Spleen (tissue), 11 donors: ENCODE measurements at regions not wholly inside any gene's neighbourhood (a gene's known extent, or its start where the extent isn't known, plus 50 kb on each side); places are given as distances from the start of the nearest gene placed in this dataset.
A peak's percentile ranks its signal among the peaks of the same experiment; 100 is the strongest.
"Not testable (repeated sequence)": the region's sequence is repeated elsewhere in the genome, so short reads cannot be mapped to it uniquely, and the experiment has no call there.

ENCODE experiments used
- DNase-seq: peaks from one replicate; pipeline ENCODE4 v3.0.0-alpha.2; 2020
- H3K27ac ChIP-seq, 8 donors: fragments of 200-600 bp; sonication (generic) in 7 of 8; 1 replicate in 4 of 8; 2 replicates in 4 of 8; pipeline versions ENCODE4 v1.5.0 to v1.8.0; 2016 to 2021; ENCODE audit warnings: inconsistent platforms in 4 of 8, mild to moderate bottlenecking in 4 of 8, moderate library complexity in 1 of 8
- H3K27me3 ChIP-seq, 7 donors: fragments of 200-600 bp; sonication (generic) in 6 of 7; replicated peaks in 1 of 7; 1 replicate in 4 of 7; 2 replicates in 3 of 7; pipeline versions ENCODE4 v1.5.0 to v1.8.0; 2016 to 2021; ENCODE audit warnings: inconsistent platforms in 3 of 7, mild to moderate bottlenecking in 1 of 7
- H3K36me3 ChIP-seq, 6 donors: fragments of 200-600 bp; sonication (generic) in 5 of 6; 1 replicate in 4 of 6; 2 replicates in 2 of 6; pipeline versions ENCODE4 v1.5.0 to v1.8.0; 2016 to 2021; ENCODE audit warnings: inconsistent platforms in 2 of 6
- H3K4me1 ChIP-seq, 6 donors: fragments of 200-600 bp; sonication (generic) in 5 of 6; 1 replicate in 3 of 6; 2 replicates in 3 of 6; pipeline versions ENCODE4 v1.5.0 to v1.8.0; 2016 to 2021; ENCODE audit warnings: inconsistent platforms in 3 of 6
- H3K4me3 ChIP-seq, 8 donors: fragments of 200-600 bp; sonication (generic) in 7 of 8; 1 replicate in 4 of 8; 2 replicates in 4 of 8; pipeline versions ENCODE4 v1.5.0 to v1.8.0; 2016 to 2021; ENCODE audit warnings: inconsistent platforms in 4 of 8, mild to moderate bottlenecking in 4 of 8, moderate library complexity in 2 of 8
- H3K9me3 ChIP-seq, 8 donors: fragments of 200-600 bp; sonication (generic) in 7 of 8; 1 replicate in 4 of 8; 2 replicates in 4 of 8; pipeline versions ENCODE4 v1.5.0 to v1.8.0; 2016 to 2021; ENCODE audit warnings: inconsistent platforms in 4 of 8
- CTCF ChIP-seq, 11 experiments: fragments of 200-600 bp in 7 of 11; fragments of 450-650 bp in 4 of 11; sonication (generic) in 4 of 11; IDR thresholded peaks in 8 of 11; conservative IDR thresholded peaks in 3 of 11; 1 replicate in 7 of 11; 2 replicates in 4 of 11; pipeline versions ENCODE4 v1.4.0 to v1.8.0; 2016 to 2021; ENCODE audit warnings: antibody characterized with exemption in 11 of 11, inconsistent platforms in 4 of 11, mild to moderate bottlenecking in 1 of 11
- POLR2A ChIP-seq, 3 donors: fragments of 450-650 bp; IDR thresholded peaks; one replicate each; pipeline ENCODE4 v1.5.1; 2017; ENCODE audit warnings: antibody characterized with exemption in 3 of 3, mild to moderate bottlenecking in 1 of 3
- POLR2AphosphoS5 ChIP-seq, 3 donors: sonication (generic); formaldehyde crosslinking; IDR thresholded peaks; one replicate each; pipeline ENCODE4 v1.5.1; 2017; ENCODE audit warnings: antibody characterized with exemption in 3 of 3
- WGBS, 5 donors: extraction: QIAGEN DNeasy Blood & Tissue Kit in 3 of 5; methylation state at CpG; one replicate each; pipeline versions ENCODE4 v1.1.5 to v1.1.7; 2013 to 2018; 5-methylcytosine and 5-hydroxymethylcytosine counted together
- intact Hi-C: fragments of 100-400 bp; cut with DNase I; formaldehyde crosslinking; loops from one replicate; pipeline ENCODE4 v1.15.0; 2023; ENCODE audit warnings: low total_unique reads
- donor health status: healthy with polysubstance abuse.
- donor health status: DM: no; HTN: no; CAD: no; lungs with moderate emphysema.
- donor health status: DM: no; HTN: no; CAD: no.
- donor health status: Bipolar disorder and iron deficiency.
- donor health status: healthy.
- donor health status: DM: no; HTN: no; CAD: no.
- donor health status: DM: yes; HTN: yes; CAD: no.

- Histone ChIP-seq H3K4me1 (no peaks in the 10 kb centered on the region), H3K36me3 (no peaks in the 10 kb centered on the region), H3K4me3 (no peak overlapping the region), H3K27me3 (peaks cover 0 to 3% (median 0%) of the 10 kb centered on the region in 7 donors), H3K9me3 (no peaks in the 10 kb centered on the region), H3K27ac (peak overlapping the region in 4 of 8 donors; percentile 17 to 60 (median 42))
- 22 to 37% (median 31%) methylated on average over 3 of the region's 3 CpGs for WGBS, 5 donors
- no peak for TF ChIP-seq POLR2A (IDR thresholded peaks at IDR 0.05)
- TF ChIP-seq CTCF (IDR thresholded peaks at IDR 0.05 in 8 of 11, conservative IDR thresholded peaks at IDR 0.05 in 3 of 11), result no peak
- no peak for TF ChIP-seq POLR2AphosphoS5 (IDR thresholded peaks at IDR 0.05)
- intact Hi-C loops, result no loop called here
- DNase-seq, result no peak
Observed at GRCh38 chr2:129203331-129203730, 776.1 kb upstream of the RAB6C start.

- H3K27me3 ChIP-seq, H3K9me3 ChIP-seq, H3K36me3 ChIP-seq, H3K27ac ChIP-seq, H3K4me1 ChIP-seq, DNase-seq, H3K4me3 ChIP-seq, intact Hi-C loops: not testable (repeated sequence)
- 89 to 100% (median 94%) methylated on average over 2 of the region's 2 CpGs for WGBS, 5 donors
Observed at GRCh38 chr2:129204581-129204980, 774.9 kb upstream of the RAB6C start.

- intact Hi-C loops, result no loop called here
- no peaks in the 10 kb centered on the region for H3K9me3 ChIP-seq
- WGBS, 5 donors, result 74 to 88% (median 76%) methylated on average over 1 of the region's 1 CpG
- no peaks in the 10 kb centered on the region for H3K27me3 ChIP-seq
- H3K4me1 ChIP-seq, result no peaks in the 10 kb centered on the region
- TF ChIP-seq CTCF (IDR thresholded peaks at IDR 0.05 in 8 of 11, conservative IDR thresholded peaks at IDR 0.05 in 3 of 11) (no peak), POLR2AphosphoS5 (IDR thresholded peaks at IDR 0.05) (no peak), POLR2A (IDR thresholded peaks at IDR 0.05) (no peak)
- DNase-seq, result no peak
- no peak overlapping the region for H3K4me3 ChIP-seq
- H3K36me3 ChIP-seq, result no peaks in the 10 kb centered on the region
- no peak overlapping the region for H3K27ac ChIP-seq
Observed at GRCh38 chr2:129205176-129205575, 774.3 kb upstream of the RAB6C start.

- Histone ChIP-seq H3K36me3 (no peaks in the 10 kb centered on the region), H3K27me3 (no peaks in the 10 kb centered on the region), H3K4me3 (no peak overlapping the region), H3K27ac (no peak overlapping the region), H3K9me3 (no peaks in the 10 kb centered on the region), H3K4me1 (no peaks in the 10 kb centered on the region)
- no peak for TF ChIP-seq POLR2AphosphoS5 (IDR thresholded peaks at IDR 0.05)
- no peak for TF ChIP-seq CTCF (IDR thresholded peaks at IDR 0.05 in 8 of 11, conservative IDR thresholded peaks at IDR 0.05 in 3 of 11)
- no peak for TF ChIP-seq POLR2A (IDR thresholded peaks at IDR 0.05)
- intact Hi-C loops, result no loop called here
- no peak for DNase-seq
- WGBS, 5 donors, result 79 to 93% (median 83%) methylated on average over 5 of the region's 5 CpGs
Observed at GRCh38 chr2:129205766-129206165, 773.7 kb upstream of the RAB6C start.

- Histone ChIP-seq H3K4me1 (no peaks in the 10 kb centered on the region), H3K9me3 (no peaks in the 10 kb centered on the region), H3K27ac (no peak overlapping the region), H3K27me3 (no peaks in the 10 kb centered on the region), H3K36me3 (no peaks in the 10 kb centered on the region), H3K4me3 (no peak overlapping the region)
- intact Hi-C loops, result no loop called here
- 83 to 89% (median 86%) methylated on average over 5 of the region's 5 CpGs for WGBS, 5 donors
- no peak for TF ChIP-seq CTCF (IDR thresholded peaks at IDR 0.05 in 8 of 11, conservative IDR thresholded peaks at IDR 0.05 in 3 of 11)
- no peak for TF ChIP-seq POLR2A (IDR thresholded peaks at IDR 0.05)
- TF ChIP-seq POLR2AphosphoS5 (IDR thresholded peaks at IDR 0.05), result no peak
- DNase-seq, result no peak
Observed at GRCh38 chr2:129212299-129212958, 767.0 kb upstream of the RAB6C start.
